ENCODE measurements at regions not wholly inside any gene's neighbourhood (a gene's known extent, or its start where the extent isn't known, plus 50 kb on each side); places are given as distances from the start of the nearest gene placed in this dataset.

GRCh38 chr9:124196814-124197176 lies 61.0 kb upstream of the NEK6 start:
- TF ChIP-seq EZH2phosphoT487 (IDR thresholded peaks at IDR 0.05; ENCODE audit: low read depth, severe bottlenecking, unreplicated experiment) (no peak), EZH2 (IDR thresholded peaks at IDR 0.05; ENCODE audit: borderline replicate concordance) (no peak), CTCF (IDR thresholded peaks at IDR 0.05; ENCODE audit: poor library complexity) (no peak)
